Fibroblast of upper back skin (primary cell): ENCODE measurements at regions not wholly inside any gene's neighbourhood (a gene's known extent, or its start where the extent isn't known, plus 50 kb on each side); places are given as distances from the start of the nearest gene placed in this dataset.
"Not testable (repeated sequence)": the region's sequence is repeated elsewhere in the genome, so short reads cannot be mapped to it uniquely, and the experiment has no call there.

Experiments used
- DNase-seq: peaks from one replicate; pipeline ENCODE4 v3.0.0-alpha.2; 2013

DNA sequence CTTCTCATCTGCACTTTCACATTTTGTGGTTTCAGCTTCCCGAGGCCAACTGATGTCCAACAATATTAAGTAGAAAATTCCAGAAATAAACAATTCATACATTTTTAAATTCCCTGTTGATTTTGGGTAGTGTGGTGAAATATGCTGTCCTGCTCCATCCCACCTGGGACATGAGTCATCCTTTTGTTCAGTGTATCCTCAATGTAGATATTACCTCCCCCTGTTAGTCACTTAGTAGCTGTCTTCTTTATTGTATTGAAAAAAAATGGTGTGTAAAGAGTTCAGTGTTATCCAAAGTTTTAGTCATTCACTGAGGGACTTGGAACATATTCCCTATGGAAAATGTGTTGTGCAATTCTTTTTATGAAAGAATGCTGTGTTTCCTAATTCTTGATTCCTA is 348.1 kb downstream of the SOCS6 start:
- DNase-seq = peak; percentile 83

DNA sequence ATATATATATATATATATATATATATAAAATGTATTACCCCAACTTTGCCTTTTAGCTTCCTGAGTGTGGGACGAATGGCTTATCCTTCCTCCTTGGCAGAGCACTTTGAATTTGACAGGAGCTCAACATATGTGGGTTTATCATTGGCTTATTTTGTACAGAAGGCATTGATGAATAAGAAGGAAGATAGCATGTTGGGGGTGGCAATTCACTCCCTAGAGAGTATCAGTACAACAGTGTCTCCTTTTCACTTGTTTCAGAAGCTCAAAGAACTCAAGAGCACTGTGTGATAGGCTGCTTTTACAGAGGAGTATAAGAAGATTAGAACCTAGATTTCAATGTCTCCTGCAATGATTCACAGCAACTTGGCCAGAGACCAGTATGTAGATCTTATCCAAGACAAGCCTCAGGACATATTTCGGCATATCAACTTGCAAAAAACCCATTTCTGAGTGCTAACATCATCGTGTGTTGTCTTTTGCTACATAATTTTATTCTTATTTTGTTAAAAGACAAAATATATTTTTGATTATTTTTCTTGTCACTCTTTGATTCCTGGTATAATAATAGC is 345.8 kb downstream of the SOCS6 start:
- peak; percentile 56 for DNase-seq

DNA sequence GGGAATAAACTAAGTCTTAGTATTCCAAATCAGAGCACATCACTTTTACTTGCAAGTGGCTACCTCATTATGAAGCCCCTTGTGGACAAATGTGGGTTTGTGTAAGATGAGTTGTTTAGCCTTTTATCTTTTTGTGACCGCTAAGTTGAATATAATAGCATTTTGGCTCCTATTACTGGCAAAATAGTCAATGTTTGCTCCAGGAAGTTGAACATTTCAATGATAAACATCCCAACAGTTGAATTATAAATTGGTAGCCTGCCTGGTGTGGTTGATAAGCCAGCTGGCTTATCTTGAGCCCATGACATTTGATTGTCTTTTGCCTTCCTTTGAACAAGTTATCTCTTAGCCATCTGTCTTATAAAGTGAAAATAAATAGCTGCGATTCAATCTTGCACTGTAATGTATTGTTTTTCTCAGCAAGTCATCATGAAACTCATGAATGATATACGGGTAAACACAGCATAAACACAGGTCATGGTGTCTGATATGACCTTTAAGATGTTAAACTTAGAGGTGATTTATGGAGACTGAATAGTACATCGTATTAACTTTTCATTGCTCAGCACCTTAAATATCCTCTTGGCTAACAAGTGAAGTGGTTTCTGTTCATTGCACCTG is 338.4 kb downstream of the SOCS6 start:
- no peak for DNase-seq

DNA sequence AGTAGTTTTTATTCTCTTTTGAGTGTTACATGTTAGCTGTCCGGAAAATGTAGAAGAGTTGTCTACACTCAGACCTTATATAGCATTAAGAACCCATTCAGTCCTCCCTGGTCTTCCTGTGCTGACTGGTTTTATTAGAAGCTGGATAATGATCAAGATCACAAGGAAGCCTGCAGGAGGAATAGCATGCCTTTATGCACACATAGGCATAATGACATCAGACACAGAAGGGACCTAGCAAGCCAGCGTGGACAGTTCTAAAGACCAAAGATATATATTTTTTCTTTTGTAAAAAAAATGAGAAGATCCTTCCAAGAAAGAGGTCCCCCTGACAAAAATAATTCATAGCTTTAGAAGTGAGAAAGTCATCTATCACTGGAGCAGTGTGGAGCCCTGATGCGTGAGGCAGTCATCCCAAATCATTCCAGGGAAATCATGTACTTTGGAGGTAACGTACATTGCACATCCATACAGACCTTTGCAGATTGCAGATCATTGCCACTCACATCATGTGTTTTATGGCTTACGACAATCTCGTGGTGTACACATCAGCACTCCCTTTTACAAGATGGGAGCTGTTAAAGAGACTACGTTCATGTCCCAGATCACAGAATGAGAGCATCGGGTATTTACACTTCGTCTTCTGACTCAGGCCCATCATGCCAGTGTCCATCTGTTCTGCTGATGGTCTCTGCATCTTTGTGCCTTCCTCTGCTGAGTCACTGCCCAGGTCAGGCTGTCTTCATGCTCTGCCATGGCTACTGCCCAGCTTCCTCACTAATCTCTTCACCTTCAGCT is 334.0 kb downstream of the SOCS6 start:
- no peak for DNase-seq

DNA sequence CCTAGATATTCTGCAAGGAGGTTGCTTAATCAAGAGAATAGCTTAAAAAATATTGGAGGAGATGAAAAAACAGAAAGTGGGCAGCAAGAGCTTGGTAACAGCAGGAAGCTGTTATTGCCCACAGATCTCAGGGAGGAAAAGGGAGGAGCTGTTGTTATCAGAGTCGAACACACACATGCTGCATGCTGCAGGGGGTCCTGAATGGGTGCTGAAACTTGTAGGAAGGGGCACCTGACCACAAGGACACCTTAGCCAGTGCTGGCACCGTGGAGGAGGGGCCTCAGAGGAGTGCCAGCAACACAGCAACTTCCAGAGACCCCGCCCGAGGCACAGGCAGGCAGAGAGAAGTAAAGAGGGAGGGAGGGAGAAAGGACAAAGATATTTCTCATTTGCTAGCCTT is 332.9 kb downstream of the SOCS6 start:
- no peak for DNase-seq

DNA sequence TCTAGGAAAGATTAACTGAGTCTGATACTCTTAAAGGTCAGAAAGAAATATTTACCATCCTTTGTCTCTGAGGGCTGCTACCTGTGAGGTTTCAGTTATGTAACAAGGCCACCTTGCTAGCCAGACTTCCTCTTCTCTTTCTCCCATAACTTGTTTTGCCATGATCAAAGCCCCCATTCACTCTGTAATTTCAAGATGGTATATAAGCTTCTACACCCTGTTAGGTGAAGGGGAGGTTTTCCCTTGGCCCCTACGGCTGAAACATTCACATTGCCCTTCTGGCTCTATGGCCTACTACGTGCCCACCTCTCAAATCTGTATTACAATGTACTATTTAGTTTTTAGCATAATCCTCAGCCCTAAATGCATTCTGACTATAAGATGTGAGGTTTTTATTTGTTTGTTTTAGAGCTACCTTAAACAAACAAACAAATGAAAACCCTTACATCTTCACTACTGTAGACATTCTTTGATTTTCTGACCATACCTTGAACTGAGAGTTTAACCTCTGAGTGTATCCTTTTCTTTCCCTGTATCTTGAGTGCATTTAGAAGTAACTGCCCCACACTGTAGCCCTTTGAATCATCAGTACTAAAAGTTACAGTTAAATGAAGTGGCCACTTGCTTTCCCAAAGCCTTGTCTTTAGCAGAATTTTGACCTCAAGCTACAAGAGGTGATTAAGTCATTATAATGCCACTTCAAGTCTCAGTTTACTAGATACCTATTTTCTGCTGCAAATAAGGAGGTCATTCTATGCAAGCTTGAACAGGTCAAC is 332.2 kb downstream of the SOCS6 start:
- no peak for DNase-seq

DNA sequence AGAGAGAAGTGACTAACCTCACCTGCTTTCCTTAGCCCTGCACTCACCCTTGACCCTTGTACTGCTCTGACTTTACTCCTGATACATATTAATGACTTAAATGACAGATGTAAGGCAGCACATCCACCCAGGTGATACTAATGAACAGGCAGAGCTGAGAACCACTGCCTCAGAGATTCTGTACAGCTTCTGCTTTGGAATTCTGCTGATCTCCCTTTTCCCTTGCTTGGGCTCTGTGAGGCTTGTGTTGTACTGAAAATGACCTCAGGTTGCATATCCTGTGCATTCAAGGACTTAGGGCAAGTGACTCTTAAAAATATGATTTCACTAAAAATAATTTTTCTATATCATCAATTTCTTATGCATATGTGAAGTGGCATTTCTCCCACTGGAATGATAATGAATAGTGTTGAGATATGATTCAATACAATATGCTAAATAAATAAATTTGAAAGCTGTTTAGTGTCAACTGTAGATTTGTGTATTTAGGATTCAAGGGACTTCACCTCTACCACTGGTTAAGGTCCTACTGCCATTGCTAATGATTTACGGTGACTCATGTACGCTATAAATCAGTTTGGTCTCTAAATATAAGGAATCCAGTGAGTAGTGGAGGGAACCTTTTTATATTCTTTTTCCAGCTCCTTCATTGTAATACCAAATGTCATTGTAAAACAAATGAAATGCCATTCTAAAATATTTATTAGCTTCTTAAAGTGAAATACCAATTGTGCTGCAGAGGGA is 328.3 kb downstream of the SOCS6 start:
- no peak for DNase-seq

DNA sequence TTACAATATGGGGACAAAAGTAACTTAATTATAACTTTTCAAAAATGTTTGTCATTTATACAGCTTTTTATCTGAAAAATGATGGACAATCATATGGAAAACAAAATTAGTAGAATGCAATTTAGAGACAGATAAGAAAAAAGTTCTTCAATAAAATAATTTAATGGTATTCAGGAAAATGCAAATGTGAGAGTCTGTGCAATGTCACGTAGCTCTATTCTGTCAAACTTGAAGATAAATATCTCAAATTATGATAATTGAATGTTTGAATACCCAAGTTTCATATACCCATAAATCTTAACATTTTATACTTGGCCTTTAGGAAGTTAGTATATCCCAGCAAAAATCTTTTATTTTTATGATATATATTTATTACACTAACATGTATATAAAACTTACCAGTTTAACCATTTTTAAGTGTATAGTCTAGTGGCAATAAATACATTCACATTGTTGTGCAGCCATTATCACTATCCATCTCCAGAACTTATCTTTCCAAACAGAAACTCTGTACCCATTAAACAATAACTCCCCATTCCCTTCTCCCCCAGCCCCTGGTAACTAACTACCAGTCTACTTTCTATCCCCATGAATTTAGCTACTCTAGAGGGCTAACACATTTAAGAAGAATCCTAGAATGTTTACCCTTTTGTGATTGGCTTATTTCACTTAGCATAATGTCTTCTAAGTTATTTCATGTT is 311.5 kb downstream of the SOCS6 start:
- no peak for DNase-seq

DNA sequence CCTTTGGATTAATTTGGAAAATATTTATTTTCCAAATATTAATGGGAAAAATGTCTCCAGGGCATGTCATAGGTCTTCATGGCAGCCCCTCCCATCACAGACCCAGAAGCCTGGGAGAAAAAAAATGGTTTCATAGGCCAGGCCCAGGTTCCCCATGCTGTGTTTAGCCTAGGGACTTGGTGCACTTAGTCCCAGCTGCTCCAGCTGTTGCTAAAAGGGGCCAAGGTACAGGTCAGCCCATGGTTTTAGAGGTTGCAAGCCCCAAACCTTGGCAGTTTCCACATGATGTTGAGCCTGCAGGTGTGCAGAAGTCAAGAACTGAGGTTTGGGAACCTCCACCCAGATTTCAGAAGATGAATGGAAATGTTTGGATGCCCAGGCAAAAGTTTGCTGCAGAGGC is 309.6 kb downstream of the SOCS6 start:
- no peak for DNase-seq

DNA sequence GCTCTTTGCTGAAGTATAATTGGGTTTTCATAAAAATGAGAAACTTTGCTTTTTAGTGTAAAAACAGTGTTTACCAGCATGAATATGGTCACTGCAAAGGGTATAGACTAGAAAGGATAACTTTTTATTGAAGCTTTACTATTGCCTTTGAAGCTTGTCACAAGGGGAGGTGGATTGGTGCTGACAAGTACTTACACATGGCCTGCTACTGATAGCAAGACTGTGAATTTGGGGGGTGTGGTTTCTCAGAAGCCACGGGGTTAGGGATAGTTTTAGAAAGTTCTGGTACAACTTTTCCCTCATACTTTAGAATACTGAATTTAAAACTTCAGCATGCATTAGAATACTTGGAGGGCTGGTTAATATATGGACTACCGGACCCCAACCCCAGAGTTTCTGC is 294.1 kb downstream of the SOCS6 start:
- DNase-seq = no peak

DNA sequence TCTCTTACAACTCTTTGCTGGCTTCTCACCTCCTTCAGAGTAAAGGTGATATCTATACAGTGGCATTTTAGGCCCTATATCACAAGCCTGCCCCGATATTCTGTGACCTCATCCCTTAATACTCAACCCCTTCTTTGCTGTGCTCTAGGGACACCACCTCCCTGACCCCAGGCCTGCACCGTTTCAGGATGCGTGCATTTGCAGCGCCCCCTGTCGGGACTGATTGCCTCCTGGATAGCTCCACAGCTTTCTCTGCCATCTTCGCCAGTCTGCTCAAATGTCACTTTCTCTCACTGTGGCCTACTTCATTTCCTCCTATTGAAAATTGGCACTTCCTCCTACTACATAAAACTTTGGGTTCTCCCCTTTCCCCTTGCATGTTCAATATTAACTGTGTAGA is 289.6 kb downstream of the SOCS6 start:
- DNase-seq = no peak

DNA sequence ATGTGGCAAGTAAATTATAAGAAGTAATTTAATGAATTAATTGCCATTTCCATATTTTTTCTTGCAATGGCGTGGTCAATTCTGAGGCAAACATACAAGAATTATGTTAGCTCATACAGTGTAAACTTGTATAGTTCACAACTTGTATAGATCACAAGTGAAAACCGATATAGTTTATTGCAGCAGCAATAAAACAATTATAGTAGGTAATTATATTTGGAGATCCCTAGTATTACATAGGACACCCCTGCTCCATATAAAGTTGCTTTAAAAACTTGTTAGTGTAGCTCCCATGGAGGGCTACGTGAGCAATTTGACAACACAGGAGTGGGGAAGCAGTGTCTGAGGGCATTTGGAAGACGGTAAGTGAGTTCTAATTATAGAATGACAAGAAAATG is 288.2 kb downstream of the SOCS6 start:
- DNase-seq = no peak

DNA sequence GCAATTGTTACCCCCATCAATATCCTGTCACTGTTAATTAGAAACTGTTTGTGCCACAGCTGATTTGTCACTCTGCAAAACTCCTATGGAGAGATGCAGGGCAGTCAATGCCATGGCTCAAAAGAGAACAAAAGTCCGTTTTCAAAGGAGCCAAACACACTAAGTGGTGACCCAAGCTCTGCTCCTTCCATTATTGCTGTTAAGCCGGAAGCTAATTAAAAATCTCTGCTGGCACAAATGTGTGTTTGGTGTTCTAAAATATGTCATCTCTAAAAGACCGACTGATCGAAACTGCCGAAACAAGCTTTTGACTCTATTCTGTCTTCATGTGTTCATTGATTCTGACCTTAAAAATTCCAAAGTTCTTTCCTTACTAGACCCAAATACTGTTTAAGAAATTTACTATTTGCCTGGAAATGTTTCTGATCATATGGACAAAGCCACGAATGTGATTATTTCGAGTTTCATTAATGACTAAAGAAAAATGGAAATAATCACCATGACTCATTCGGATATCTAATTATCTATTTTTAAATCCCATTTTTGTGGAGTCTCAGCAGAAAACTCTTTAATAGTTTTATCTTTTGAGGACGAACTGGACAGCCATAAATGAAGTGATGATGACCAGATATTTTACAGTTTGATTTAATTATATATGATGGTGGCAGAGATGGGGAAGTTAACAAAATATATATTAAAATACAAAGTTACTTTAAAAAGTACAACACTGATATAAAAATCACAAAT is 287.6 kb downstream of the SOCS6 start:
- no peak for DNase-seq

DNA sequence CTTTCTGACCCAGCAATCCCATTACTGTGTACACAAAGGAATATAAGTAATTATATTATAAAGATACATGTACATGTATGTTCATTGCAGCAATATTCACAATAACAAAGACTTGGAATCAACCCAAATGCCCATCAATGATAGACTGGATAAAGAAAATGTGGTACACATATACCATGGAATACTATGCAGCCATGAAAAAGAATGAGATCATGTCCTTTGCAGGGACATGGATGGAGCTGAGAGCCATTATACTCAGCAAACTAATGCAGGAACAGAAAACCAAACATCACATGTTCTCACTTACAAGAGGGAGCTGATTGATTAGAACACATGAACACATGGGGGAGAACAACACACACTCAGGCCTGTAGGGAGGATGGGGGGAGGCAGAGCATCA is 286.1 kb downstream of the SOCS6 start:
- not testable (repeated sequence) for DNase-seq

DNA sequence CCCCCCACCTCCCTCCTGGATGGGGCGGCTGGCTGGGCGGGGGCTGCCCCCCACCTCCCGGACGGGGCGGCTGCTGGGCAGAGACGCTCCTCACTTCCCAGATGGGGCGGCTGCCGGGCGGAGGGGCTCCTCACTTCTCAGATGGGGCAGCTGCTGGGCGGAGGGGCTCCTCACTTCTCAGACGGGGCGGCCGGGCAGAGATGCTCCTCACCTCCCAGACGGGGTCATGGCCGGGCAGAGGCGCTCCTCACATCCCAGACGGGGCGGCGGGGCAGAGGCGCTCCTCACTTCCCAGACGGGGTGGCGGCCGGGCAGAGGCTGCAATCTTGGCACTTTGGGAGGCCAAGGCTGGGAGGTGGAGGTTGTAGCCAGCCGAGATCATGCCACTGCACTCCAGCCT is 280.8 kb downstream of the SOCS6 start:
- DNase-seq = not testable (repeated sequence)

DNA sequence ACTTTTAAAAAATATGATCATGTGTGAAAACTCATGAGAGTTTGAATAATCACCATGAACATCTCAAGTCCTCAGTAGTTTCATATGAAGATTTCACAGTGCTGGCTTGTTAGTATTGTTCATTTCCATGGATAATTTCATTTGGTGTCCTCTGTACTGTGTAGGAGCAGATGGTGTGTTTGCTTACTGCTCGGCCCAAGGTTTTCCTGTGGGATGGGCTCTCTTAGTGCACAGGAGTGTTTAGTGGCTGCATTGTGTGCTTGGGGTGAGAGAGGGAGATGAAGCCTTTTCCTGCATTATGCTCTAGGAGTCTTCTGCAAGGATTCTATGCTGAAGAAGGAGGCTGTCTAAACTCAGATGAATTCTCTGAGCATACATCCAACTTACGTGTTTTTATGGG is 270.6 kb downstream of the SOCS6 start:
- DNase-seq = no peak

DNA sequence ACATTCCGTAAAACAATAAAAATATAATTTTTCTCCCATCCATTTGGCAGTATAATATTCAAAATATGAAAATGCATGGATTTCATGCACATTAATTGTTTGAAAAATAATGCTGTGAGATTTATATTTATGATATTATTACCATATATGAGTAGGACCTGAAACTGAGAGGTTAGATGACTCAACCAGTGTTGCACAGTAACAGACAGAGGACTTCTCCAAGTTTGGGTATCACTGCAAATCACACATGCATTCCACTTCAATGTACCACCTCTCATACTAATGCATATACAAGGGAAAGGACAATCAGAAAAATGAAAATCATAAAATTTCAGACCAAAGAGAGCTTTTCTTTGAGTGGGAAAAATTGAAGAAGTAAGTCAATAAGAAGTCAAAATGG is 269.5 kb downstream of the SOCS6 start:
- no peak for DNase-seq

DNA sequence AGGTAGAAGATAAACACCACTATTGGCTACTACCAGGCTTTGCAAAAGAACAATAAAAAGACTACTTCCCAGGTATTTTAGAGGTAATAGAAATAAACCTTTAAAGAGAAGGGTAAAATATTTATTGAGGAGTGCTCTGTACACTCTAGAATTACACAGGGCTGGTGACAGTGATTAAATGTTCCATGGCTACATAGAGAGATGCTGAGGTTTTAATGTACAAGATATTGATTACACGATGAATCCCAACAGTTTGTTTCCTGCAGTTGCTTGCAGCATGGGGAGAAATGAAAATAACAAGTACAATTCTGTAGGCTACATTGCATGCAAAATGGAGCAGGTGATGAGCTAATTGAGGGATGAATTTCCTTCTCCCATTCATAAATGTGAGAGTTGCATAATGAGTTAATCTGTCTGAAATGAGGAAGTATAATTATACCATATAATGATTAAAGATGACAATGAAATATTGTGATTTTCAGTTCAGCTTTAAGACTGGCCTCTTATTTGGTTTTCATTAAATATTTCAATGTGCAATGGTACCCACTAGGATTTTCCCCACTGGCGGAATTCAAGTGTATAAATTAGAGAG is 266.1 kb downstream of the SOCS6 start:
- no peak for DNase-seq

DNA sequence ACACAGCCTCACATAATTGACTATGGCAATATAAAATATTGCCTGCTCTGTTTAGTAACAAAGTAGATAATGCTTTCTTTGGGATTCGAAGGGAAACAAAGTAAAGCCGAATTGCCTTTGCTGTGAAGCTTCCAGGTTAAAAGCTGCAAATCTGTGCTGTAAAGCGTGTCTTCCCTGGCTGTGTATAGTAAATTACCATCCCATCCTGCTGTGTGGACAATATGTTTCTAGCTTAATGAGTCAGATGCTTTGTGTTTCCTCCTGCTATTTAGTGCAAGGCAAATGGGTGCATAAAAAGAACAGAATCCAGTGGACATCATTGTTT is 265.1 kb downstream of the SOCS6 start:
- no peak for DNase-seq

DNA sequence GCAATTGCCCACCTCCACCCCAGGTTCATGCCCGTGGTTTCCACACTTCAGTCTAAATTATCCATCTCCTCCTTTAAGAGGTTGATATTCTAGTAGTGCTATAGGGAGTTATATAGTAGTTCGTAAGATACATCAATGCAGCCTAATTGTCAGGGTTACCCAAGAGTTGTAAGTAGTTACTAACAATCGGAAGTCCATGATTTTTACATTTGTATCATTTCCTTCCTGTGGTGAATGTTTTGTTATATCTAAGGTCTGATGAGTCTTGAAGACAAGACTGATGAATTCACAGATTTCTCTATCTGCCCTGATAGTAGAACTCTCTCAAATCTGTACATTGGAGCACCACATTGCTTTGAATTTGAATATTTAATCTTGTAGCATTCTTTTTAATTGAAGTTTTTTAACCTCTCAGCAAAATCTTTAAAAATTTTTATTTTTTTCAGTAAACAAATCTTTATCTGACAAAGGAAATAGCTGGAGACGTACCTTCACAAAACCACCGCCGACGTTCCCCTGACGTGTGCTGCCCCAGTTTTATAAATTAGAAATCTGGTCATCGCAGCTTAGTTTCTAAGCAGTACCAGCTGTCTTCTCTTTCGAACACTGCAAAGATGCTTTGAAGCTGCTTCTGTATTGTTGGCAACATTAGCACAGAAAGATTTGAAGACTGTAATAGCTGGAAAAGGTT is 264.5 kb downstream of the SOCS6 start:
- no peak for DNase-seq
